ENCODE measurements at regions not wholly inside any gene's neighbourhood (a gene's known extent, or its start where the extent isn't known, plus 50 kb on each side); places are given as distances from the start of the nearest gene placed in this dataset.

GRCh38 chrX:98480606-98481005 is 1596.9 kb downstream of the RPA4 start:
- TF ChIP-seq CTCF (IDR thresholded peaks at IDR 0.05), result no peak
- DNase-seq, result no peak
- Mint-ChIP-seq H3K9me3 (no peaks in the 10 kb centered on the region), H3K27me3 (ENCODE audit: low read depth, poor library complexity) (no peaks in the 10 kb centered on the region), H3K27ac (no peak overlapping the region), H3K4me3 (no peak overlapping the region), H3K36me3 (ENCODE audit: low read depth) (no peaks in the 10 kb centered on the region), H3K4me1 (no peaks in the 10 kb centered on the region)

GRCh38 chrX:98481636-98482035 is 1597.9 kb downstream of the RPA4 start:
- no peak for DNase-seq
- Mint-ChIP-seq H3K4me1 (no peaks in the 10 kb centered on the region), H3K27me3 (ENCODE audit: low read depth, poor library complexity) (no peaks in the 10 kb centered on the region), H3K27ac (no peak overlapping the region), H3K9me3 (no peaks in the 10 kb centered on the region), H3K4me3 (no peak overlapping the region), H3K36me3 (ENCODE audit: low read depth) (no peaks in the 10 kb centered on the region)
- TF ChIP-seq CTCF (IDR thresholded peaks at IDR 0.05), result no peak

- Mint-ChIP-seq H3K9me3 (no peaks in the 10 kb centered on the region), H3K27ac (no peak overlapping the region), H3K4me3 (no peak overlapping the region), H3K36me3 (ENCODE audit: low read depth) (no peaks in the 10 kb centered on the region), H3K27me3 (ENCODE audit: low read depth, poor library complexity) (peaks cover 3% of the 10 kb centered on the region), H3K4me1 (no peaks in the 10 kb centered on the region)
- DNase-seq, result no peak
- TF ChIP-seq CTCF (IDR thresholded peaks at IDR 0.05), result no peak
These were observed 1607.0 kb downstream of the RPA4 start for GRCh38 chrX:98490670-98491069.

GRCh38 chrX:98501426-98501825 is 1617.7 kb downstream of the RPA4 start:
- H3K9me3 Mint-ChIP-seq, result no peaks in the 10 kb centered on the region
- peaks cover 3% of the 10 kb centered on the region for H3K27me3 Mint-ChIP-seq (ENCODE audit: low read depth, poor library complexity)
- H3K27ac Mint-ChIP-seq, result no peak overlapping the region
- no peak for TF ChIP-seq CTCF (IDR thresholded peaks at IDR 0.05)
- no peaks in the 10 kb centered on the region for H3K36me3 Mint-ChIP-seq (ENCODE audit: low read depth)
- no peak overlapping the region for H3K4me3 Mint-ChIP-seq
- H3K4me1 Mint-ChIP-seq, result no peaks in the 10 kb centered on the region
- no peak for DNase-seq

GRCh38 chrX:98506907-98507306 is 1623.2 kb downstream of the RPA4 start:
- H3K9me3 Mint-ChIP-seq, result no peaks in the 10 kb centered on the region
- H3K27ac Mint-ChIP-seq, result no peak overlapping the region
- H3K4me3 Mint-ChIP-seq, result no peak overlapping the region
- H3K4me1 Mint-ChIP-seq, result no peaks in the 10 kb centered on the region
- no peak for TF ChIP-seq CTCF (IDR thresholded peaks at IDR 0.05)
- no peaks in the 10 kb centered on the region for H3K36me3 Mint-ChIP-seq (ENCODE audit: low read depth)
- DNase-seq, result no peak
- H3K27me3 Mint-ChIP-seq (ENCODE audit: low read depth, poor library complexity), result peaks cover 3% of the 10 kb centered on the region

GRCh38 chrX:98514032-98514431 is 1630.3 kb downstream of the RPA4 start:
- no peak overlapping the region for H3K4me3 Mint-ChIP-seq
- H3K9me3 Mint-ChIP-seq, result no peaks in the 10 kb centered on the region
- H3K27me3 Mint-ChIP-seq (ENCODE audit: low read depth, poor library complexity), result no peaks in the 10 kb centered on the region
- no peak overlapping the region for H3K27ac Mint-ChIP-seq
- H3K4me1 Mint-ChIP-seq, result peaks cover 5% of the 10 kb centered on the region
- no peak for TF ChIP-seq CTCF (IDR thresholded peaks at IDR 0.05)
- H3K36me3 Mint-ChIP-seq (ENCODE audit: low read depth), result no peaks in the 10 kb centered on the region
- no peak for DNase-seq

Measured in nephron progenitor cell (in vitro differentiated cells).